ENCODE measurements at regions not wholly inside any gene's neighbourhood (a gene's known extent, or its start where the extent isn't known, plus 50 kb on each side); places are given as distances from the start of the nearest gene placed in this dataset.

- FAIRE-seq: no peak
- no peak for DNase-seq (ENCODE audit: insufficient read length, low spot score)
Observed at GRCh38 chr2:30338475-30338874, 107.1 kb downstream of the LBH start.

DNA sequence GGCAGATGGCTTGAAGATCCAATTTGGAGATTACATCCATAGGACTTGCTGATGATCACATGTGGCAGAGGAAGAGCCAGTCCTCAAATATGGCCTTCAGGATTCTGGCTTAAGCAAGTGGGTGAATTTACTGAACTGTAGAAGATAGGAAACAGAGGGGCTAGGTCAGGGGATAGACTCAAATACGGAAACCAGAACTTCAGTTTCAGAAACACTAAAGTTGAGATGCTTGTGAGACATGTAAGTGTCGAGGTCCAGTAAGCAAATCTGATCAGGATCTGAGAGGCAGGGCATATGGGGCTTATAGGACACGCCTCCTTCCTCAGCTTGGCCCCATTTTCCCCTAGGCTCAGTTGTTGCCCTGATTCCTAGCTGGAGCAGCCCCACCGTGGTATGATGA is 107.7 kb downstream of the LBH start:
- no peak for FAIRE-seq
- DNase-seq (ENCODE audit: insufficient read length, low spot score): no peak

DNA sequence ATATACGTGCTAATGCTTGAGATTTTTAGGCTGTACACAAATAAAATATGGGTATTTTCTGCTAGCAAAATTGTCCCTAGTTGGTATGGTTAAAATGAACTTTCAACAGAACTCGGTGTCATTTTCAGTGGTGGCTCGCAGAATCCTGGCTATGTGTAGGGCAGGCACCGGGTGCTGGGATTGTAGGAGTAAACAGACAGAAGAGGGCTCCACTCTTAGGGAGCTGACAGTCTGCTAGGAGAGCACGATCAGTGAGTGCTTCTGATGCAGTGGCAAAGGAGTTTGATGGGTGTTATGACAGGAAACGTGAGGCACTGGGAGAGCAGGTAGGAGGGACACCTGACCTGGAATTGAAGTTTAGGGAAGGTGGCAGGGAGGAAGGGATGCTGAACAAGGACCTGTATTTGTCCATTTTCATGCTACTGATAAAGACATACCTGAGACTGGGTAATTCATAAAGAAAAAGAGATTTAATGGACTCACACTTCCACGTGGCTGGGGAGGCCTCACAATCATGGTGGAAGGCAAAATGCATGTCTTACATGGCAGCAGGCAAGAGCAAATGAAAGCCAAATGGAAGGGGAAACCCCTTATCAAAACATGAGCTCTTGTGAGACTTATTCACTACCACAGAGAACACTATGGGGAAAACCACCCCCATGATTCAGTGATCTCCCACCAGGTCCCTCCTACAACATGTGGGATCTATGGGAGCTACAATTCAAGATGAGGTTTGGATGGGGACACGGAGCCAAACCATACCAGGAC is 105.4 kb upstream of the LCLAT1 start:
- no peak for DNase-seq (ENCODE audit: insufficient read length, low spot score)
- FAIRE-seq: no peak

GRCh38 chr2:30346471-30347169 is 100.4 kb upstream of the LCLAT1 start:
- DNase-seq (ENCODE audit: insufficient read length, low spot score): no peak

DNA sequence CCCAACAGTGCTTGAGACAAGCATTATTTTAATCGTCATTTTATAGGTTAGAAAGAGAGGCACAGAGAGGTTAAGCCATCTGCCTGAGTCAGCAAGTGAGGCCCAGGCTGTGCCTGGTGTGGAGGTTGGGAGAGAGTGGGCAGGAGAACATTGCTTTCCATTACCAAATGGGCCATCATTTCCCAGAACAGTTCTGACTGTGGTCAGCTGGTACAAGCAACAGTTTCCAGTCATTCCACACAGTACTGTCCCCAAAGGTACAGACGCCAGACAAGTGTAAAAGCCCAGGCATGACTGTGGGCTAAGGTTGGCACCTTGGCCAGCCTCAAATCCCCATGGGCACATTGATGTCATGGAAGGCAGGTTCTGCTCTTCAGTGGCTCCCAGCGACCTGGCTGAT is 98.2 kb upstream of the LCLAT1 start:
- FAIRE-seq: no peak
- DNase-seq (ENCODE audit: insufficient read length, low spot score): no peak

More at GRCh38 chr2:30346471-30347169, 100.4 kb upstream of the LCLAT1 start:
- no peak for FAIRE-seq

GRCh38 chr2:30349691-30350090 is 97.4 kb upstream of the LCLAT1 start:
- no peak for FAIRE-seq
- DNase-seq (ENCODE audit: insufficient read length, low spot score): no peak

- DNase-seq (ENCODE audit: insufficient read length, low spot score): no peak
- no peak for FAIRE-seq
Observed at GRCh38 chr2:30351116-30351515, 95.9 kb upstream of the LCLAT1 start.

DNA sequence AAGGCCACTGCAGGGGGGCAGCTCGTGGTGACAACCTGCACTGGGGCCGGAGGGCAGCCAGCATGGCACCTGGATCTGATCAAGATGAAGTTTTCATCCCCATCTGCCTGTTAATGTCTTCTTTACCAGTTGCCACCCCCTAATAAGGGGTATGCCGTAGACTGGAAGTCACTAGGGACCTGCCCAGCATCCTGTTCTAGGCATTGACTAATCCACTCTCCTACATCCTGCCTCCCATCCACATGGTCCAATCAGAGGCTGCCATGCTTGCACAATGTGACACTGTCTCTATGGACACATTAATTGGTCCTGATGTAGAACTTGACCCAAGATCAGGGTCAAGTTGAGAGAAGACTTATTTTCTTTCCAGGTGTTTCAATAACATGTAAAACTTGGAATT is 95.1 kb upstream of the LCLAT1 start:
- DNase-seq (ENCODE audit: insufficient read length, low spot score) (no peak), FAIRE-seq (no peak)

- no peak for DNase-seq (ENCODE audit: insufficient read length, low spot score)
- no peak for FAIRE-seq
Observed at GRCh38 chr2:30354150-30354549, 92.9 kb upstream of the LCLAT1 start.

DNA sequence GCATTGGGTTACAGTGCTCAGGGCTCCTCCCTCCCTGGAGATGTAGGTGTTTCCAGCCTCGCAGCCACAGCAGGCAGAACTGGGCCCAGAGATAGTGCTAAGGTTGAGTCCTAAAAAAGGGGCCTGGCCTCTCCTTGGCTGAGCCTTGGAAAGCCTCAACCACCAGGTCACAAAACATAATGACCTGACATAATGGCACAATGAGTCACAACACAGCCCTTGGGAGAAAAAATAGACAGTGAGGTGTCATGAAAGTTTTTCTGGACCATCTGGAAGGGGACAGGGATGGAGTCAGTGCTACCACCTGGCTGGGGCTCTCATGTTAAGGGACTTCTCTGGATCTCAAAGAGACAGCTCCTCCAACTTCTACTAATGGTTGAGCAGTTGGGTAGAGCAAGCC is 92.4 kb upstream of the LCLAT1 start:
- DNase-seq (ENCODE audit: insufficient read length, low spot score) (no peak), FAIRE-seq (no peak)

GRCh38 chr2:30355306-30355705 is 91.7 kb upstream of the LCLAT1 start:
- DNase-seq (ENCODE audit: insufficient read length, low spot score) (no peak), FAIRE-seq (no peak)

GRCh38 chr2:30356071-30356470 is 91.0 kb upstream of the LCLAT1 start:
- FAIRE-seq: no peak

DNA sequence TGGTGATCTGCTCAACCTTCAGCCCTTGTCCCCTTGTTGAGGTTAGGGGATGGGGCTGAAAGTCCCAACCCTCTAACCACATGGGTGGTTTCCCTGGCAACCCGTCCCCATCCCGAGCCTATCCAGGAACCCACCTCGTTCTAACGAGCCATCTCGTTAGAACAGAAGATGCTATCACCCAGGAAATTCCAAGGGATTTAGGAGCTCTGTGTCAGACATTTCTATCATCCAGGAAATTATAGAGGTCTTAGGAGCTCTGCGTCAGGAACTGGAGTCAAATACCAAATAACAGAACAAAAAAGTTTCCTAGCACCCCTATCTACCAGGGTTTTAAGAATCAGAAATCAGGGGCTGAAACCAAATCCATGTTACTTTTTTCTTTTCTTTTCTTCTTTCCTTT is 90.3 kb upstream of the LCLAT1 start:
- DNase-seq (ENCODE audit: insufficient read length, low spot score): no peak

More at GRCh38 chr2:30356071-30356470, 91.0 kb upstream of the LCLAT1 start:
- no peak for DNase-seq (ENCODE audit: insufficient read length, low spot score)

DNA sequence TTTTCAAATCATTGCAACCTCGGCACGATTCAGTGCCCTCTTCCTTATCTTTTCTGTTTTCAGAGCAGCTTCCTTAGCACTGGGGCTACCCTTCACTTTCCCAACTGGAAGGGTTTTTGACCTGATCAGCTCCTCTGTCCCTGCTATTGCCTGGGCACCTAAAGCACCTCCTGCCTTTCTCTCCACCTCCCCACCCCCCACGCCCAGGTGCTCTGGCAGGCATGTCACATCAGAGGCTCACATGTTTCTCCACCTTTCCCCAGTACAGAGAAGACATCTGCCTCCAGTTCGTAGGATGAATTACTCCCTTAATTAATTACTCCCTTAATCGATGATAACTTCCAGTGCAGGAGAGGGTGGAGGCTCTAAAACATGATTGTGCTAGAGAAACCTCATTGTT is 88.7 kb upstream of the LCLAT1 start:
- no peak for DNase-seq (ENCODE audit: insufficient read length, low spot score)
- FAIRE-seq: no peak

More for the DNA sequence above, 90.3 kb upstream of the LCLAT1 start:
- no peak for FAIRE-seq

- DNase-seq (ENCODE audit: insufficient read length, low spot score): no peak
- FAIRE-seq: no peak
Observed at GRCh38 chr2:30358842-30359241, 88.2 kb upstream of the LCLAT1 start.

DNA sequence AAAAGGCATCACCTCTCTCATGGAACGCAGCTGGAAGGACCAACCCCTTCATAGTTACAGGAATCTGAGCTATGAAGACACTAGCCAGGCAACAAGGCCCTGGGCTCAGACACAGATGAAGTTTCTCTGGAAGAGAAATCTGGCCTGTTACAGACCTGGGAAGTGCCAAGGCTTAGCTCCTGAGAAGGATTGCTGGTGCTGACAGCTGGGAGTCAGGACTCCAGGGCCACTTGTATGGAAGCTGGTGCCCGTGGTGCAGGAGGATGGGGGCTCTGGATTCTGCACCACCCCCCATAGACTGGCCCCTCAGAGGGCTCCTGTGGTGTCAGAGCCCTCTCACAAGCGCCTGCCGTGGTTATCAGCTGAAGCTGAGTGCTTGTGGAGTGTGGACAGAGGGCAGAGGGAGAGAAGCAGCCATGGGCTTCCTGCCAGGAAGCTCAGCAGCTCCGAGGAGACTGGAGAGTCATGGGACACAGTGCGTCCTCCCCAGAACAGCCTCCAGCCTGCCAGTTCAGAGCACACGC is 87.3 kb upstream of the LCLAT1 start:
- DNase-seq (ENCODE audit: insufficient read length, low spot score): no peak
- FAIRE-seq: no peak

DNA sequence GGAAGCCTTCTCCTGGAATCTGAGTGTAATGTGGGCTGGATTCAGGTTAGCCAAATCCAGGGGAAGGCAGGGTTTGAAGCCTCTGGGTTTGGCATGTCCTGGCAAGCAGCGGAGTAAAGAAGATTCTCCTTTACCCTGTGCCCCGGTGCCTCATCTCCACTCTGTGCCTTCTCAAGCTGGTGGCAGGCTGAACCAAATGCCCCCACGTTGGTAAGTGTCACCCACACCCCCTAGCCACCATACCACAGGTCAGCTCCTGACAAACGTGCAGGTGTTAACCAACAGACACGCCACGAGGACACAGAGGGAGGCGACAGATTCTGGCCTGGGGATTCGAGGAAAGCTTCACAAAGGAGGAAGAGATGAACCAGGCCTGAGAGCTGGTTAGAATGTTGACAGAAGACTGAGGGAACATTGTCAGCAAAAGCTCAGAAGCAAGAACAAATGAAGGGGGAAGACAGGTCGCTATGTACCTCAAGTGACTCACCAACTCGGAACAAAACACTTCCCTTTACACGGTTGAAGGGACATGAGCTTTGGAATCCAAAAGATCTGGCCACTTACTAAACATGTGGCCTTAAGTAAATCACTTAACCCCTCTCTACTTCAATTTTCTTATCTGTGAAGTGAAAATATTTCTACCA is 85.2 kb upstream of the LCLAT1 start:
- no peak for FAIRE-seq
- DNase-seq (ENCODE audit: insufficient read length, low spot score): no peak

DNA sequence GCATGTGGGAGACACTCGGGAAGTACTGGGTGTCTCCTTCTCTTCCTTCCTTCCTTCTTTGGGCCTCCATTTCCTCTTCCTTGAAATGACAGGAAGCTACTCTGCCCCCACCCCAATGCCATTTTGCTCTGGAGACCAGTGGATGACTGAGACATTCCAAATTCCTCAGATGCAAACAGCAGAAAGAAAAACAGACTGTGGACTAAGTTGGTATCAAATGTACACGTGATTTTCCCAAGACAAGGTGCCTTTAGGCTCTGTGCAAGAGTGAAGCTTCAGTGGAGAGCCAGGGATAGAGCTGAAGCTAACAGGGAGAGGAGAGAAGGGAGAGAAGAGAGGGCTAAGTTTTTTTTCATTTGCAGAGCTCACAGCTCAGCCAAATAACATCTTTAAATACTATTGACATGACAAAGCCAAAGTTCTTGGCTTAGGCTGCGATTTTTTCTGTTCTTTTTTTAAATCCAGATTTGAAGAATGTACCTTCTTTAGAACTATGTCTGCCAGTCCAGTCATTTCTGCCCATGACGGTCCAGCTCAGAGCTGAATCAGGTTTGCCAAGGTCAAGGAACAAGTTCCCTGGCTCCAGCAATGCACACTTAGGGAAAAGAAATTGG is 84.5 kb upstream of the LCLAT1 start:
- no peak for FAIRE-seq
- DNase-seq (ENCODE audit: insufficient read length, low spot score): no peak

GRCh38 chr2:30363406-30363805 is 83.6 kb upstream of the LCLAT1 start:
- FAIRE-seq: no peak

GRCh38 chr2:30365201-30365600 is 81.8 kb upstream of the LCLAT1 start:
- FAIRE-seq: no peak
- DNase-seq (ENCODE audit: insufficient read length, low spot score): no peak

More at GRCh38 chr2:30363406-30363805, 83.6 kb upstream of the LCLAT1 start:
- no peak for DNase-seq (ENCODE audit: insufficient read length, low spot score)

DNA sequence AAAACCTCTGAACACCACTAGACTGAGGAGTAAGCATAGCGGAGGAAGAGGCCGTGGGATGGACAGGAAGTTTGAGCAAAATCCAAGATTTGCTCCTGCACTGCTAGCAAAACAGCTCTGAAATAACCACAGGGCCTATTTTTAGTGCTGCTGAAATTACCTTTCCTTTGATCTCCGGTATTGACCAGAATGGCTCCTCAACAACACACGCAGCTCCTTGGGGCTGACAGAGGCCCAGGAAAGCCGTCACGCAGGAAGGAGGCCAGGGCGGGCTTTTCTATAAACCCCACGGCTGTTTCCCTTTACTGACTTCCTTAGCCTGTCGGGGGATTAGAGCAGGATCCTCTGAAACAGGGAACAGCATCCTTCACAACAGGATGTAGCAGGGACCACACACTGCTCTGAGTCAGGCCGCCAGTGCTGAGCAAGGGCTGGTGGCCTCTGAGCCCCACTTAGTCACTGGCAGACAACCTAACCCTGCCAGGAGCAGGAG is 80.8 kb upstream of the LCLAT1 start:
- DNase-seq (ENCODE audit: insufficient read length, low spot score) (no peak), FAIRE-seq (no peak)

Measured in HTR-8/SVneo (cell line).